ENCODE measurements at regions not wholly inside any gene's neighbourhood (a gene's known extent, or its start where the extent isn't known, plus 50 kb on each side); places are given as distances from the start of the nearest gene placed in this dataset.

DNA sequence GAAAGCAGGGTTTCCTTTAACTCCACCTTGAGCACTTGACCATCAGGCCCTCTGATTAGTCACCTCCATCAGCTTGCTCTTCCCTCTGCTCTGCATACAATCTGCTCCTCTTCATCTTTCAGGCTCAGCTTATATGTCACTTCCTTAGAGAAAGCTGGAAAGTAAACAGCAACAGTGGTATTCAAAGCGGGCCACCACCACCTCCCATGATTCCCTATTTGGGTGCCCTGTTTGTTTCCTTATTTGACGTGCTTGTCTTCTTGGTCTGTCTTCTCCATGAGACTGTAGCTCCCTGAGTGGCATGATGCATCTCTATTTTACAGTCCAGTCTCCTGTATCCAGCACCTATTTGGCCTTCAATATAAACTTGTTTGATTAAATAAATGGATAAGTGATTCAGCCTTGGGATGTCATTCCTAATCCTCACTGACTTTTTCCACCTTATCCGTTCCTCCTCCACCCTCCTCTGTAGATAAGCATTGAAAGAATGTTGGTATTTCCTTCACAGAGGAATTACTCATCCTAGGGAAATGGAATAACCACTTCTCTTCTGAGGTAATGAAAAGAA is 102.8 kb upstream of the SGK1 start:
- no peaks in the 10 kb centered on the region for H3F3A ChIP-seq (ENCODE audit: low read depth)
- H3K36me3 ChIP-seq (ENCODE audit: insufficient read depth, low read length), result no peaks in the 10 kb centered on the region
- no peaks in the 10 kb centered on the region for H3K9me3 ChIP-seq (ENCODE audit: insufficient read depth, low read depth, low read length)
- TF ChIP-seq EZH2phosphoT487 (IDR thresholded peaks at IDR 0.05; ENCODE audit: borderline replicate concordance), result no peak
- TF ChIP-seq, protein P1, sequence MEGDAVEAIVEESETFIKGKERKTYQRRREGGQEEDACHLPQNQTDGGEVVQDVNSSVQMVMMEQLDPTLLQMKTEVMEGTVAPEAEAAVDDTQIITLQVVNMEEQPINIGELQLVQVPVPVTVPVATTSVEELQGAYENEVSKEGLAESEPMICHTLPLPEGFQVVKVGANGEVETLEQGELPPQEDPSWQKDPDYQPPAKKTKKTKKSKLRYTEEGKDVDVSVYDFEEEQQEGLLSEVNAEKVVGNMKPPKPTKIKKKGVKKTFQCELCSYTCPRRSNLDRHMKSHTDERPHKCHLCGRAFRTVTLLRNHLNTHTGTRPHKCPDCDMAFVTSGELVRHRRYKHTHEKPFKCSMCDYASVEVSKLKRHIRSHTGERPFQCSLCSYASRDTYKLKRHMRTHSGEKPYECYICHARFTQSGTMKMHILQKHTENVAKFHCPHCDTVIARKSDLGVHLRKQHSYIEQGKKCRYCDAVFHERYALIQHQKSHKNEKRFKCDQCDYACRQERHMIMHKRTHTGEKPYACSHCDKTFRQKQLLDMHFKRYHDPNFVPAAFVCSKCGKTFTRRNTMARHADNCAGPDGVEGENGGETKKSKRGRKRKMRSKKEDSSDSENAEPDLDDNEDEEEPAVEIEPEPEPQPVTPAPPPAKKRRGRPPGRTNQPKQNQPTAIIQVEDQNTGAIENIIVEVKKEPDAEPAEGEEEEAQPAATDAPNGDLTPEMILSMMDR (conservative IDR thresholded peaks at IDR 0.05; ENCODE audit: low read length), result no peak
- no peak overlapping the region for H3K9ac ChIP-seq (ENCODE audit: low read depth, low read length, poor library complexity, severe bottlenecking)
- H4K20me1 ChIP-seq (ENCODE audit: insufficient read depth, low read length, poor library complexity, severe bottlenecking), result no peaks in the 10 kb centered on the region
- H2AFZ ChIP-seq (ENCODE audit: low read length), result no peak overlapping the region
- no peaks in the 10 kb centered on the region for H3K9me2 ChIP-seq (replicated peaks; ENCODE audit: low read depth, low read length)
- H3K4me1 ChIP-seq (ENCODE audit: insufficient read depth, low read length, poor library complexity, severe bottlenecking), result peaks cover 5% of the 10 kb centered on the region
- no peaks in the 10 kb centered on the region for H3K79me2 ChIP-seq (ENCODE audit: insufficient read depth, low read length)
- no peak overlapping the region for H3K4me3 ChIP-seq (ENCODE audit: low read length, poor library complexity, severe bottlenecking)
- no peaks in the 10 kb centered on the region for H3K27me3 ChIP-seq (ENCODE audit: insufficient read depth, low read length, poor library complexity, severe bottlenecking)
- H3K4me2 ChIP-seq (ENCODE audit: low read depth, low read length, poor library complexity, severe bottlenecking), result no peak overlapping the region

DNA sequence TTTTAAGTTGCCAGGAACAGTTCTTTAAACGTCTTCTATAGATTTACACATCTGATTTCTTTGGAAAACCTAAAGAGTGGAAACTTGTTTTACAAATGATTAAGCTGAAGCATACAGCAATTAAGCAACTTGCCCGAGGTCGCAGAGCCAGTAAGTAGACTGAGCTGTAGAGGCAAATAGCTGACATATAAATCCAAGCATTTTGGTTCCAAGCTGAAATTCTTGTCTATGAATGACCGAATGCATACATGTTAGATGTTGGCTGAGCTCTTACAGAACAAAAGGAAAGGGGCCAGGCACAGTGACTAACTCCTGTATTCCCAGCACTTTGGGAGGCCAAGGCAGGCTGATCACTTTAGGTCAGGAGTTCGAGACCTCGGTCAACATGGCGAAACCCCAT is 101.8 kb upstream of the SGK1 start:
- no peak overlapping the region for H3K9ac ChIP-seq (ENCODE audit: low read depth, low read length, poor library complexity, severe bottlenecking)
- H3K4me2 ChIP-seq (ENCODE audit: low read depth, low read length, poor library complexity, severe bottlenecking), result no peak overlapping the region
- no peaks in the 10 kb centered on the region for H3K27me3 ChIP-seq (ENCODE audit: insufficient read depth, low read length, poor library complexity, severe bottlenecking)
- no peak overlapping the region for H3K4me3 ChIP-seq (ENCODE audit: low read length, poor library complexity, severe bottlenecking)
- TF ChIP-seq, protein P1 (conservative IDR thresholded peaks at IDR 0.05; ENCODE audit: low read length), result no peak
- no peak for TF ChIP-seq EZH2phosphoT487 (IDR thresholded peaks at IDR 0.05; ENCODE audit: borderline replicate concordance)
- peaks cover 5% of the 10 kb centered on the region for H3K4me1 ChIP-seq (ENCODE audit: insufficient read depth, low read length, poor library complexity, severe bottlenecking)
- no peak overlapping the region for H2AFZ ChIP-seq (ENCODE audit: low read length)
- no peaks in the 10 kb centered on the region for H3F3A ChIP-seq (ENCODE audit: low read depth)
- H3K36me3 ChIP-seq (ENCODE audit: insufficient read depth, low read length), result no peaks in the 10 kb centered on the region
- H3K79me2 ChIP-seq (ENCODE audit: insufficient read depth, low read length), result no peaks in the 10 kb centered on the region
- H3K9me2 ChIP-seq (replicated peaks; ENCODE audit: low read depth, low read length), result no peaks in the 10 kb centered on the region
- H4K20me1 ChIP-seq (ENCODE audit: insufficient read depth, low read length, poor library complexity, severe bottlenecking), result no peaks in the 10 kb centered on the region
- no peaks in the 10 kb centered on the region for H3K9me3 ChIP-seq (ENCODE audit: insufficient read depth, low read depth, low read length)

DNA sequence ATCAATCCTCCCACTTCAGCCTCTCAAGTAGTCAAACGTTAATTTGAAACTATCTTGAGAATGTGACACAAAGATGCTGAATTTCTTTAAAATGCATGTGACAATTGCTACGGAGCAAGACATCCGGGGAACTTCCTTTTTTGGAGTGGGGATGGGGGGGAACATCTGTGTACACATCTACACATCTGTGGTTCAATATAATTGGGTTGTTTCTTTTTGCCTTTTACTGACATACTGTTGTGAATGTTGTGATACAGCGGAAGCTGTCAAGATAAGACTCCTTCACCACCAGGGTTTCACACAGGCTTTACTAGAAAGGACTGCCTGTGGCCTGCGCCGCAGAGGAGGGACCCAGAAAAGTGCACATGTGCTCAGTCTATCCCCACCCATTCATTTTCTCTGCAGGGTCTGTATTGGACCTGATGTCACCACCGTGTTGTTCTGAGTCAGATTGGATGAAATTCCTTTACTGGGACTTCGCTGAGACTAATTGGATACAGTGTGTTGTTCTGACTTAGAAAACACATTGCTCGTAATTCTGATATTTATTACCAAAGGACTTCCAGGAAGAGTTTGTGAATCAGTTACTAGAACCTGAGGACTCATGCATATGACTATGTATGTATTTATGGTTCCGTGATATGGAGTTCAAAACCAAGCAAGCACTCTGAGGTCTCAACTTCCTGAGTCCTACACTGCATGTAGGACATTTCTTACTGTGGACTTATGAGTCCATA is 98.7 kb upstream of the SGK1 start:
- no peak overlapping the region for H3K4me3 ChIP-seq (ENCODE audit: low read length, poor library complexity, severe bottlenecking)
- no peaks in the 10 kb centered on the region; the same call in 1 of the 2 replicates for H3K9me3 ChIP-seq (ENCODE audit: insufficient read depth, low read depth, low read length)
- no peak for TF ChIP-seq EZH2phosphoT487 (IDR thresholded peaks at IDR 0.05; ENCODE audit: borderline replicate concordance)
- TF ChIP-seq, protein P1 (conservative IDR thresholded peaks at IDR 0.05; ENCODE audit: low read length), result no peak
- H3K36me3 ChIP-seq (ENCODE audit: insufficient read depth, low read length), result no peaks in the 10 kb centered on the region
- no peak overlapping the region for H3K4me2 ChIP-seq (ENCODE audit: low read depth, low read length, poor library complexity, severe bottlenecking)
- H3K79me2 ChIP-seq (ENCODE audit: insufficient read depth, low read length), result no peaks in the 10 kb centered on the region
- H3K9me2 ChIP-seq (replicated peaks; ENCODE audit: low read depth, low read length), result no peaks in the 10 kb centered on the region
- H3K9ac ChIP-seq (ENCODE audit: low read depth, low read length, poor library complexity, severe bottlenecking), result no peak overlapping the region
- H3F3A ChIP-seq (ENCODE audit: low read depth), result no peaks in the 10 kb centered on the region
- no peaks in the 10 kb centered on the region for H4K20me1 ChIP-seq (ENCODE audit: insufficient read depth, low read length, poor library complexity, severe bottlenecking)
- no peak overlapping the region for H2AFZ ChIP-seq (ENCODE audit: low read length)
- H3K4me1 ChIP-seq (ENCODE audit: insufficient read depth, low read length, poor library complexity, severe bottlenecking), result no peaks in the 10 kb centered on the region
- no peaks in the 10 kb centered on the region for H3K27me3 ChIP-seq (ENCODE audit: insufficient read depth, low read length, poor library complexity, severe bottlenecking)

Measured in Loucy (cell line).